NCI-H2196 (cell line): ENCODE measurements at regions not wholly inside any gene's neighbourhood (a gene's known extent, or its start where the extent isn't known, plus 50 kb on each side); places are given as distances from the start of the nearest gene placed in this dataset.

ENCODE experiments used
- DNase-seq: peaks from one replicate; lab custom pipeline; 2025; ENCODE audit not compliant: unreplicated experiment; lab: John Stamatoyannopoulos, UW

DNA sequence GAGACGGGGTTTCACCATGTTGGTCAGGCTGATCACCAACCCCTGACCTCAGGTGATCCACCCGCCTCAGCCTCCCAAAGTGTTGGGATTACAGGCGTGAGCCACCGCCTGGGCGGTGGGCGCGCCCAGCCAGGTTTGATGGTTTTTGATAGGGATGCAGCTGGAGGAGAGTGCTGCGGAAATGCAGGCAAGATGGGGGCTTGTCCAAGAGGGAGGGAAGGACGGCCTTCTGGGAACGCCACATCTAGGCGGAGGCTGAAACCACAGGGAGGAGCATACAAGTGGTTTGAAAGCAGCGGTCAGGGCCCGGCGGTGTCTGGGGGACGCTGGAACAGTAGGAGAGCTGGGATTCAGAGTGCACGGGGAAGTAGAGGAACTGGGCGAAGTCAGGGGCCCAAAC is 134.6 kb downstream of the VRK1 start:
- no peak for DNase-seq

DNA sequence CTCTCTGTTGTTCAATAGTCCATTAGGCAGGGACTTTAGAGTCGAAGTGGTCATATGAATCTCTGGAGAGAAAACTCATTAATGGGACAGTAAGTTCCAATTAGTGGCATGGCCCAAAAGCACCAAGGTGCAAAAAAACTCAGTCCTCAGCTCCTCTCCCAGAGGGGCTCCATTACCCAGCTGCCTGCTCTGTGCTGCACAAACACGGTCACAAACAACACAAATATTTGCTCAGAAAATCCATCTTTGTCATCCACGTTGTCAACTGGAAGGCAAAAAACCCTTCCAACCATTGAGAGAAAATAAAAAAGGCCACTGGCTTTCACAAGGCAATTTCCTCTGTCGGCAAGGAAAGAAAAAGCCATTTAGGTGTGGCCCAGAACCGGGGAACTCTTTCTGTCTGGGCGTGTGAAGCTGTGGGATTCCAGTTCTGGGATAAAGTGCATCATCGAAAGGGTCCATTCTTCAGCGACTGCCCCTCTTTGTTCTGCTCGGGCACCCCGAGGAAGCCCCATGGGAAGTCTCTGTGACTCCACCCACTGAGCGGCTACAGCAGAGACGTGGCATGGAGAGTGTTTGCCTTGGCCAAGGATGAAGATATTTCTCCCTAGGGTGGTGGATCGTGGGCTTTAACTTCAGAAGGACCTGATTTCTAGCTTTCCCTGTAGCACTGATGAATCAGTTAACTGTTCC is 137.6 kb downstream of the VRK1 start:
- no peak for DNase-seq

DNA sequence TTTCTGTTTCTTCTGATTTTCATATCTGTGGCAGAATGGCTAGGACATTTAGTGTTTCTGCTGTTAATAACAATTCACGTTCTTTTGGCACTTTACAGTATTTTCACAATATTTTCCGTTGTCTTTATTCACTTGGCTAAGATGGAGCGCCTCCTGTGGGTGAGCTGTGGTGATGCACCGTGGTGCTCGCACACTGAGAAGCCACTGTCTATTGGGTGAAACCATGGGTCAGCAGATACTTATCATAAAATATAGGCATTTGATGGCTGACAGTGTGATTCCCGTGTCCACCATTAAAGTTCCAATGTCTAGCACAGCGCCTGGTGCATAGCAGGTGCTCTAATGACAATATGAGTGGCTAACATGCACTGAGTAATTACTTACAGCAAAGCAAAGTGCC is 141.8 kb downstream of the VRK1 start:
- DNase-seq, result no peak

DNA sequence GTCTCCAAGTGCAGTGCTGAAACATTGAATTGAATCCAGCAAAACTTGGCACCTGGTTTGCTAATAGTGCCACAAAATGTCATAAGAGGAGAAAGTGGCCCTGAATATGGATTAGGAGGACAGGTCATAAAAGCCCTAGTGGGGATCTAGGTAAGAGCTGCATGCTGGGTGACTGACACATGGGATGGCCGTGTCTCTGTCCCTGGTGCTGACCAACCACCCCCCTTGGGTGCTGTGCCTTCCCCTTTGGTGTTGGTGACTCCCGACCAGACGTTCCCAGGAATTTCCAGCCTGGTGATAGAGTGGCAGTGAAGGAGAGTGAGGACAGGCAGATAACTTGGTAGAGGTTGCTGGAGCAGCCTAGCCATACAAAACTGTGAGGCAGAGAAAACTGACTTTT is 142.8 kb downstream of the VRK1 start:
- DNase-seq, result no peak

DNA sequence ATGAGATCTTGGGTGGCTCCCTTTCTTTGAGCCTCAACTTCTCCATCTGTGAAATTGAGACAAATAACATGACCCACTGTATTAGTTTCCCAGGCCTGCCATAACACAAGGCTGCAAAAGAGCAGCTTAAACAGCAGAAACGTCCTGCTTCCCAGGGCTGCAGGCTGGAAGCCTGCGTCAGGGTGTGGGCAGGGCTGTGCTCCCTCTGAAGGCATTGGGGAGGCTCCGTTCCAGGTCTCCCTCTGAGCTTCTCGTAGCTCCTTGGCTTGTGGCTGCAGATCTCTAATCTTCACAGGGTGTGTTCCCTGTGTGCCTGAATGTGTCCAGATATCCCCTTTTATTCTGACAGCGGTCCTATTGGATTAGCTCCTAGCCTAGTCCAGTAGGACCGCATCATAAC is 147.1 kb downstream of the VRK1 start:
- DNase-seq, result no peak

DNA sequence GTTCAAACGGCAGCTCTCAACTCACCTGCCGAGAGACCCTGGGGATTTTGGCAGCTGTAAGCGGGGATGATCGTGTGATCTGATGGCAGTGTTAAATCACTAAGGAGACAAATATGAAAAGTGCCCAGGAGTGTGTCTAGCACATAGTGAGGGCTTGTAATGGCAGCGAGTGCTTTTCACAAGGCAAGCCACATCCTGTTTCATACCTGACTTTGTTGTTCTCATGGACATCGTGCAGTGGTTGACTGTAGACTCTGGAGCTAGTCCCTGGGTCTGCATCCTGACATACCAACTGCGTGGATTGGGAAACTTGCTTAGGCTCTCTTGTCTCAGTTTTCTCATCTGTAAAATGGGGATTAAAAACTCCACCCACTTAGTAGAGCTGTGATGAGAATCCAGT is 148.5 kb downstream of the VRK1 start:
- no peak for DNase-seq

DNA sequence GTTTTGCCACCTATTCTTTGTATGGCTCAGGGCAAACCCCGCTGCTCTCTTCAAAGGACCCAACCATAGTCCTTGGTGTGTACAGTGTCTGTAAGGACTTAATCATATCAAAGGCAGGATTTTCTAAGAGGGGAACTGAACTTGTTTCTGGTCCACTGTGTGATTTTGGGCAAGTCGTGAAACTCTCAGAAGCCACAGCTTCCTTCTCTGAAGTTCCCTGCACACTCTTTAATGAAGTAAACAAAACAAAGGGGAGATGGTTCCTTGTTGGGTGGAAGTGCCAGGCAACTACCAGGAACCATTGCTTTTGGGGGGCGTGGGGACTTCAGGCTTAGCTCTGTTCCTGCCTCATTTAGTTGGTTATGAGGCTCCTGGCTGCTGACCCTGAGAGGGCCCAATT is 152.4 kb downstream of the VRK1 start:
- no peak for DNase-seq

DNA sequence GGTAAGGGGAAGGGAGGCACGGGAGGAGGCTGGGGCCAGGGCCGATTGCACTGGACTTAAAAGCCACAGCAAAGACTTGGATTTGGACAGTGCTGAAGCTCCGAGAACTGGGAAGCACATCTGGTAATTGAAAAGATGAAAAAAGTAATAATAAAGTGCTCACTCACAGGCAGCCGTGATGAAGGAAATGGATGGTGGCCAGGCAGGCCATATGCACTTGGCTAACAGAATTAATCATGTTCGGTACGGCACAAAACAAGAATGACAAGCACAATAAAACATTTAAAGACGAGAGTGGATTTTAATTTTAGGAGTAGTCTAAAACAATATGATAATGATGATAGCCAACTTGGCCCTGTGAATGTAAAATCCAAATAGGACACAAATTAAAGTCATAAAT is 154.3 kb downstream of the VRK1 start:
- no peak for DNase-seq

DNA sequence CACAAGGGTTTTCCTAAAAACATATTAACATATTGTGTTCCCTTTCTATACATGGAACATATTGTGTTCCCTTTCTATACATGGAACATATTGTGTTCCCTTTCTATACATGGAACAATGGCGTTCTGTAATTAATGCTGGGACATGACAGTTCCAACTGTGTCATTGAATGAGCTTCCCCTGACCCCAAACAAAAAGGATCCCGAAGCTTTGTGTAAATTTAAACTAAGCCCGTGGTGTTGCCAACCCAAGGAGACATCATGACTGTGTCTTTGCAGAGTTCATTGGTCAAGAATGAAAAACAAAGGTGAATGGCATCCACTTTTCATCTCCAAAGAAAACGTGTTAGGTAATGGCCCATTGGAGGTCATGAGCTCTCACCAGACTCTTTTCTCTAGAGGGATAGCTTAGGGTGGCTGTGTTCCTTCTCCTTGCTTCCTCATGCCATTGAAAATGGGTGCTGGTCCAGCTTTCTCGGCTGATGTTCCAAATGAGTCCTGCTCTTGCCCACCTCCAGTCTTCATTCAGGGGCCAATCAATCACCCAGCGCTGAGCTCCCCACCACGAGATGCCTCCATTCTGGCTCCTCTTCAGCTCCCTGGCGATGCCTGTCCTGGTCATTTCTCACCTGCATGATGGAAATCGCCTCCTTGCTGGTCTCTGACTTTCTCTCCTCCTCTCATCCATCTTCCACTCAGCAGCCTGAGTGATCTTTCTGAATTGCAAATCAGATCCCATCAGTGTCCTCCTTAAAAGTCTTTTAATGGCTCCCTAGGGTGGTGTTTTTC is 156.1 kb downstream of the VRK1 start:
- DNase-seq, result no peak

DNA sequence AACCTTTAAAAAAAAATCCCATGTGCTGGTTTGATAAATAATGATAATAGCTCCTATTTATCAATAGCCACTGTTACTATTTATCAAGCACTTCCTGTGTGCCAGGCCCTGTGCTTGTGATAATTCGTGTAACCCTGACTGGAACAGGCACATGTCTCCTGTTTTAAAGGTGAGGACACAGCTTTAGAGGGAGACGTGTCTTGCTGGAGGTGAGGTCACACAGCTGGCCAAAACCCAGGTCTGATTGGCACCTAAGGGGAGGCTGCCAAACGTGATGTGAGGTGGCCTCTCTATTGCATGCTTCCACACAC is 156.6 kb downstream of the VRK1 start:
- no peak for DNase-seq

DNA sequence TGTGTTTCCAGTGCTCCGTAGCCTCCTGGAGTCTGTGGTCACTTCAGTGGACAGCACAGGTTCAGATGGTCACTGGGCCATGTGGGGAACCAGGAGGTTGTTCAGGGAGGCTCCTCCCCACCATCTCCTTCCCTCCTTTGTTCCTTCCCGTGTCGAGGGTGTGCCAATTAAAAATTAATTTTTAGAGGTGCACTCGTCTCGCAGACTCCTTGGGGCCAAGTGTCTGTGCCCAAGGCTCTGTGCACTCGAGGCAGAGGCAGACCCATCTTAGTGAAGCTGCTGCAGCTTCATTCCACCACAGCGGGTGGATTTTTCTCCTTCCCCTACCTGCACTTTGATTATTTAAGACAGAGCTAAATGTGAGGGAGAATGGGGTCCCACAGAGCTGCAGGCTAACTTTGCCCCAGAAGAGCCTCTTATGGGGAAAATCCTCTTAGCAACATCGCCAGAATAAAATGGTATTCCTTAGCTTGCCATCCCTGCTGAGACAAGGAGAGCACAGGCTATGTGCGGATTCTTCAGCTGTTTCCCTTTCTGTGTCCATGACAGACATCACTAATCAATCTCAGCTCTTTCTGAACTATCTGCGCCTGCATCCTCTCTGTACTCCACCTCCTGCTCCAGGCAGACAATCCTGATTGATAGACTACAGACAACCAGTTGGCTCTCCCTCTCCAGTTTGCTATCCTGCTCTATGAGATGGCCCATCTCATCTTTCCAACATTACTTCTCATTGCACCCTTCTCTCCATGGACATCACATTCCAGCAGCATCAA is 159.5 kb downstream of the VRK1 start:
- no peak for DNase-seq

DNA sequence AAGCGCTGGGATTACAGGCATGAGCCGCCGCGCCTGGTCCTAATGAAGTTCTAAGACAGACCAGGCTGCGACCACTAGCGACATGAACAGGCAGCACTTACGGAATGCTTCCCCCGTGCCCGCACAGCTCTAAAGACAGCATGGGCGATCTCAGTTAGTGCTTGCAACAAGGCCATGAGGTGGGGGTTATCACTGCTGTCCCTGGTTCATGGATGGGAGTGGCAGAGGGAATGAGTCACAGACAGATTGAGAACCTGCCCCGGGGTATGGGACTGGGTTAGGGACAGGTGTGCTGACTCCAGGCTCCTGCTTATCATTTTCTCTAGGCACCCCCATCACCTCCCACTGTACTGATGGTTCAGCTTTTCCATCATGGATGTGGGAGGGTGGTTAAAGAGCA is 160.9 kb downstream of the VRK1 start:
- DNase-seq, result no peak

DNA sequence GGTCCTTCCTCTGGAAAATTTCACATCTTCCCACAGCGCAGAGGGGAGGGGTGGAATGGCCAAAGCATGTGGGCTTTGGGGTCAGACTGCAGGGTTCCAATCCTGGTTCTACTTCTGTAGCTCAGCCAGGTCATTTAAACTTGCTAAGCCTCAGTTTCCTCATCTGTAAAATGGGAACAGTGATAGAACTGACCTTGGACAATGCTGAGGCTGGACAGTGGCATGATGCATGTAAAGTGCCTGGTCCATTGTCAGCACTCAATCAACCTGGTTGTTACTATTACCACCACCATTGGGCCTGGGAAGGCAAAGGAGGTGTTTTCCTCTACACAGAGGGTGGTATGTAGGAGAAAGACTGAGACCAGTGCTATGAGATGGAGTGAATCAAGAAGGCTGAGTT is 162.8 kb downstream of the VRK1 start:
- no peak for DNase-seq

DNA sequence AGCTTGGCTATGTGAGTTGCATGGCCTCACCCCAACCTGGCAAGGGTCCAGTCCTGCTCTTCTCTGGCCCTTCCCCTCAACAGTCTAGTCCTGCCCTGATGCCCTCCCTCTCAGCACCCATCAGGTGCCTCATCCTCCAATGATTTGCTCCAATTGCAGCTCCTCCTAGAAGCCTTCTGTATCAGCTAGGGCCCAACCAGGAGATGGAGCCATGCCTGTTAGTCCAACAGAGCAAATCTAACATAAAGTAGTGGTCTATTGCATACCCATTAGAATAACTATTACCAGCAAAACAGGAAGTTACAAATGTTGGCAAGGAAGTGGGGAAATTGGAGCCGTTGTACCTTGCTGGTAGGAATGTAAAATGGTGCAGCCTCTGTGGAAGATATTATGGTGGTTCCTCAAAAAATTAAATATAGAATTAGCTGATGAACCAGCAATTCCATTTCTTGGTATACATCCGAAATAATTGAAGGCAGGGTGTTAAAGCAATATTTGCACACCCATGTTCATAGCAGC is 163.5 kb downstream of the VRK1 start:
- no peak for DNase-seq

DNA sequence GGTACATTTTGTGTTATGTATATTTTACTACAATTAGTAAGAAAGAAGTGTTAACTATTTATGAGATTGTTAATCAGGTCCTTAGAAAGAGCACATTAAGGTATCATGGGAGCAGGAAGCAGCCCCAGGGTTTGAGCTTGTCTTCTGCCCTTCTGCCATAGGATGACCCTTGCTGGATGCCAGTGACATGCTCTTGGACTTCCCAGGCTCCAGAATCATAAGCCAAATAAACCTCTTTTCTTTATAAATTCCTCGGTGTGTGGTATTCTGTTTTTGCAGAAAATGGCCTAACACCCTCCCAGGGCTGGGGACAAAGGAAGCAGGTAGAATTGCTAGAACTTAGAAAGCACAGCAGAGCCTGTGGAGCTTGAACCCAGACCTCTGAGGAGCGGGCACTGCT is 164.7 kb downstream of the VRK1 start:
- DNase-seq, result no peak

DNA sequence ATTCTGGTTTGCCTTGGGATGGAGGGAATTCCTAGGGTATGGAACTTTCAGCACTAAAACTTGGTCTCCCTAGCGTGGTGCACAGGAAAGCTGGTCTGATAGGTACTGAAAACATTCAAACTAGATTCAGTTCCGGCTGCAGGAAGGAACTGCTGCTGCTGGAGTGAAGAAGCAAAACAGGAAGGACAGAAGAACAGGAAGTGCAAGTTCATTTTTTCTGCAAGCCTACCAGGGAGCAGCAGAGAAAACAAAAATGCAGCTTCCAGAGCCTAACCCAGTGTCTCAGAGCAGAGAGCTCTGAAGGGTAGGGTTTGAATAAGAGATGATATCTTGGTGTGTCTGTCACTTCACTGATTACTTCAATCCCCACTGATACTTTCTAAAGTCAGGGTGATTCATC is 165.2 kb downstream of the VRK1 start:
- DNase-seq, result no peak

DNA sequence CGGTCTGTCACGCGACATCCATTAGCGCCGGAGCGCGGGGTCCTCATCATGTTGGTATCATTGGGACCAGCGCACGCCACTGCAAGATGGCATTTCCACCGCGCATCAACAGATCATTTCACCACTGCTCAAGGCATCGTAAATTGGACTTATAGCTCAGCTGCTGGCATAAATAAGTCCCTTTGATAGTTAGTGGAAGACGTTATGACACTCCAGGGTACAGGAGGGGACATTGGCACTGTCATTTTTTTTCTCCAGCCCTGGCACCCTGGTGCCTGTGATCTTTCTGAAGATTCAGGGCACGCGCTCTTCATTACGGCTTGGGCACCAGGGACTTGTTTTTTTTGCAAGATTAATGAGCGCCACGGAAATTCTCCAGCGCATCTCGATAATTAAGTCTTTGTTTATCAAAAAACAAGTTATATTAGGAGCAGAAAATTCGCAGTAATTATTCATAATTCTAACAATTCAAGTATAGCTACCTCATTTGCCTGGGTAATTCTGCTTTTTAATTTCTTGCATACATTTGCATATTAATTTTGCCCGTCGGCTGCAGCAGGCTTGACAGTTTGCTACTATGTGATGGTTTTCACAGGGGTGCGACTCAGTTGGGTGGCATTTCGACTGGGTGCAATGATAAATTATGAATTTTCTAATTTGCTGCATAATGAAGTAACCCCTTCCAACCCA is 167.7 kb downstream of the VRK1 start:
- DNase-seq, result no peak

DNA sequence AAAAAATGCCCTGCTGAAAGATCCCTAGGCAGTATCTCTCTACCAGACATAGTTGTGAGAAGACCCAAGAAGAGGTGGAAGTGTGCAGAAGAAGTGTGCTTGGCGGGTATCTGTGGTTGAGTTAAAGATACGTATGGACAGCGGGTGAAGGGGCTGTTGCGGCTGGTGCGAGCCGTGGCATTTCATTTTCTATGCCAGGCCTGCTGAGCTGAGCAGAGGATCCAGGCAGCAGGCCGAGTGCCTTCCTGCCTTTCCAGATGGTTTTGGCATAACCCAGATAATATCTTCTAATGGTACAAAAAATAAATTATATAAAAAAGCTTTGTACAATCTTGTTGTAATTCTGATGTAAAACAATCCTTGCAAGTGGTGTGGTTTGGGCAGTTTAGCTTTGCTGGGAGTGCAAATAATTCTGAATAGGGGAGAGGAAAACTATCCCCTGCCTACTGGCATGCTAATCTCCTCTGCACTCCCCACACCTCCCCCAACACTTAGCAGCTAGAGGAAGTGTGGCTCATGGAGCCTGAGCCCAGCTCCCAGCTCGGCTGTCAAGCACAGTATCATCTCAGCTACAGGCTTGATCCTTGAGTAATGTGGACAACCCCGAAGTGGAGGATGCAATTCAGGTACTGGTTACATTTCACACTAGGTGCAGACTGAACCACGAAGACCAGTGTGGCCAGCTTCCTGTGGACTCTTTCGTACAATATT is 168.9 kb downstream of the VRK1 start:
- DNase-seq, result no peak

DNA sequence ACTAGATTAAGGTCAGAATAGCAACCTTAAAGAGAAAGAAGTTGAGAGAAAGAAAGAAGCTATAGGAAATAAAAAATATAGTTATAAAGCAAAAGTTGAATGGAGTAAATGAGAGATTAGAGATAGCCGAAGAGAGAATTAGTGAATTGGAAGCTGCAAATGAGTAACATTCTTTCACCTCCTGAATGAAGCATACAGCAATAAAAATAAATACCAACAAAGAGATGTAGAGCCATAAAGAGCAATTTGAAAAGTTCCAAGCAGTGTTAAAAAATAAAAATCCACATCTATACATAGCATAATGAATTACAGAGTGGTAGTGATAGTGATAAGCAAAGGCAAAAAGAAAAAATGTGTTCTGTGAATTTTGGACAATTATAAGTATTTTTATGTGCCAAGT is 177.9 kb downstream of the VRK1 start:
- no peak for DNase-seq

DNA sequence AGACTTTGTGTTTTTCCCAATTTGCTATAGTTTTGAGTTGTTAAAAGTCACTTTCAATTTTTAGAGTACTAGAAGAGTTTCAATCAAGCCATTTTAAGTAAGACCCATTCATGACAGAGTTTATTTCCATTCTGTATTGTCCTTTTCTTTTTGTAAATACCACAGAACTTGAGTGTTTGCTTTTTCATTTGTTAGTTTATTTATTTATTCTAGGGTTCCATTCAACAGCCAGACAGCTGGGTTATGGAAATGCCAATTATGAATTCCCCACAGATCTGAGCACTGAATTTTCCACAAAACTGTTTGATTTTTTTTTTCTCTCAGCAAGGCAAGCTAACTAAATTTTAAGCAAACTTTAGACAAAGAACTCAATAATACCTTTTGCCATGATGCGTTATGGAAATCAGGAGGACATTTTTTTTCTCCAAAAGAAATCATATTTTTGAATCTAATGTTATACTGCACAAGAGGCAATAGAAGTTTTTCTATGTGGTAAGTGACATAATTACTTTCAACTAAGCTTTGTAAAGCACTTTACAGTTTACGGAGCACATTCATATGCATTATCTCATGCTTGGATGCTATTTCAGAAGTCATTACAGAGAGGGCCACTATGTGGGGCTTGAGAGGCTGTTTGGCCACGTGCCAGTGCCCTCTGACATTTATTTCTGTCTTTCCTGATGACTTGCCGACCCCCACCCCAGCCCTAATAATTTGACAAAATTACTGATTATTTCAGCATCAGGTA is 181.5 kb downstream of the VRK1 start:
- DNase-seq, result peak; percentile 0
